ENCODE measurements at regions not wholly inside any gene's neighbourhood (a gene's known extent, or its start where the extent isn't known, plus 50 kb on each side); places are given as distances from the start of the nearest gene placed in this dataset.

- DNase-seq: no peak
Measured at GRCh38 chr2:207257251-207258250, 91.8 kb upstream of the KLF7 start.

GRCh38 chr2:207258263-207258991, 92.7 kb upstream of the KLF7 start:
- peak; percentile 37 for DNase-seq

- no peak for DNase-seq
Measured at GRCh38 chr2:207260021-207260420, 94.3 kb upstream of the KLF7 start.

- DNase-seq: no peak
Measured at GRCh38 chr2:207260947-207261346, 95.2 kb upstream of the KLF7 start.

- no peak for DNase-seq
Measured at GRCh38 chr2:207264310-207264709, 98.6 kb upstream of the KLF7 start.

- no peak for DNase-seq
Measured at GRCh38 chr2:207265332-207265731, 99.6 kb upstream of the KLF7 start.

GRCh38 chr2:207265869-207266268, 100.1 kb upstream of the KLF7 start:
- DNase-seq: peak; percentile 71

- no peak for DNase-seq
Measured at GRCh38 chr2:207266648-207267047, 100.9 kb upstream of the KLF7 start.

GRCh38 chr2:207269038-207269437, 103.3 kb upstream of the KLF7 start:
- DNase-seq: no peak

GRCh38 chr2:207274530-207275189, 108.9 kb upstream of the KLF7 start:
- DNase-seq: no peak

- DNase-seq: no peak
Measured at GRCh38 chr2:207275779-207276178, 110.0 kb upstream of the KLF7 start.

GRCh38 chr2:207276248-207276647, 110.5 kb upstream of the KLF7 start:
- DNase-seq: no peak

- DNase-seq: no peak
Measured at GRCh38 chr2:207276858-207277257, 111.1 kb upstream of the KLF7 start.

- no peak for DNase-seq
Measured at GRCh38 chr2:207279520-207279919, 113.8 kb upstream of the KLF7 start.

- DNase-seq: no peak
Measured at GRCh38 chr2:207281436-207281835, 115.7 kb upstream of the KLF7 start.

GRCh38 chr2:207282916-207283315, 117.2 kb upstream of the KLF7 start:
- DNase-seq: no peak

- DNase-seq: peak; percentile 87
Measured at GRCh38 chr2:207283356-207283755, 117.6 kb upstream of the KLF7 start.

GRCh38 chr2:207284556-207285472, 119.1 kb upstream of the KLF7 start:
- DNase-seq: peak; percentile 50

GRCh38 chr2:207285473-207285815, 119.7 kb upstream of the KLF7 start:
- DNase-seq: no peak

- no peak for DNase-seq
Measured at GRCh38 chr2:207286106-207286505, 120.4 kb upstream of the KLF7 start.

GRCh38 chr2:207288628-207289027, 122.9 kb upstream of the KLF7 start:
- no peak for DNase-seq

- no peak for DNase-seq
Measured at GRCh38 chr2:207289295-207290018, 123.7 kb upstream of the KLF7 start.
